Fibroblast of skin of scalp (primary cell): ENCODE measurements at regions not wholly inside any gene's neighbourhood (a gene's known extent, or its start where the extent isn't known, plus 50 kb on each side); places are given as distances from the start of the nearest gene placed in this dataset.
"Not testable (repeated sequence)": the region's sequence is repeated elsewhere in the genome, so short reads cannot be mapped to it uniquely, and the experiment has no call there.

Experiments
- DNase-seq: peaks from one replicate; pipeline ENCODE4 v3.0.0-alpha.2; 2013

DNA sequence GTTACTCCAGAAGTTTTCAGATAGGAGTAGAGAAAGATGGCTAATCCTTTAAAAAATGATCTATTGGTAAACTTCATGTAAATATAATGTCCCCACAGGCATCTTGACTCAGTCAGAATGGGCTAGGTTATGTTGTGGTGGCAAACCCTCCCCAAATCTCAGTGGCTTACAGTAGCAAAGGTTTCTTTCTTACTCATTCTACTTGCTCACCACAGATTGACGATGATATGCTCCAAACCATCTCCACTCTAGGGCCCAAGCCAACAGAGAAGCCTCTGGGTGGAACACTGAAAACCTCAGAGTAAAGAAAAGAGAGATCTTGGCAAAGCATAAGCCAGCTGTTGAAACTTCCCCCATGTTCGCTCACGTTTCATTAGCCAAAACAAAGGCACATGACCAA is 146.4 kb downstream of the EMP1 start:
- DNase-seq, result peak; percentile 41

DNA sequence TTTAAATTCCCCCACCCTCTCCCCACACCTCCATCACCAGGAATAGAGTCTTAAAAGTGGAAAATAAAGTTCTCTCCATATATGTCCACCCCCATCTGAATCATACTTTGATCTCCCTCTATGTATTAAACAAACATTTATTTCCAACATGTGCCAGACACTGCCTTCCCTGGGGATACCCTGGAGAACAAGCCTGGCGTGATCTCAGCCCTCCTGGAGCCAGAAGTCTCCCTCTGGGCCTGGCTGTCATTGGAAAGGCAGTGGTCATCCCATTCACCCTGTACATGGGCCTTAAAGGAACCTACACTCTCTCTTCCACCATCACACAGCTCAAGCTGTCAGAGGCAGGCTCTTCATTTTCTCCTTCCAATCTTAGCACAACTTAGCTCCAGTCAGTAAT is 143.6 kb downstream of the EMP1 start:
- peak; percentile 81 for DNase-seq

DNA sequence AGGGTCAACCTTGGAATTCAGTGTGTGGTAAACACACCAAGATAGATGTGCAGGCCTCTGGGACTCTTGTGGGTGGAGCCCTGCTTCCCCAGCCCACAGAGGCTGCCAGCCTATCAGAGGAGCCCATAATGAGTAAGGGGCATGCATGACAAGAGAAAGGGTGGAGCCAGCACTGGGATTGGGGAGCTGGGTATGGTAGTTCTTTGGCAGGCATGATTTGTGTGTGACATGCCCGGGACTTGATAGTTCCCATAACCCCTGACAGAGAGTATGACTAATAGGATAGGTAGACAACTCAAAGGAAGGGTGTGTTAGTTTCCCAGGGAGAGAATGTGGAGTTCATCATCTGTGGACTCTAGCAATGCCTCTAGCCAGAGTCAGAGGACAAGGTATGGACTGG is 143.0 kb downstream of the EMP1 start:
- peak; percentile 81 for DNase-seq

- DNase-seq, result no peak
Observed at GRCh38 chr12:13339091-13339490, 142.6 kb downstream of the EMP1 start.

DNA sequence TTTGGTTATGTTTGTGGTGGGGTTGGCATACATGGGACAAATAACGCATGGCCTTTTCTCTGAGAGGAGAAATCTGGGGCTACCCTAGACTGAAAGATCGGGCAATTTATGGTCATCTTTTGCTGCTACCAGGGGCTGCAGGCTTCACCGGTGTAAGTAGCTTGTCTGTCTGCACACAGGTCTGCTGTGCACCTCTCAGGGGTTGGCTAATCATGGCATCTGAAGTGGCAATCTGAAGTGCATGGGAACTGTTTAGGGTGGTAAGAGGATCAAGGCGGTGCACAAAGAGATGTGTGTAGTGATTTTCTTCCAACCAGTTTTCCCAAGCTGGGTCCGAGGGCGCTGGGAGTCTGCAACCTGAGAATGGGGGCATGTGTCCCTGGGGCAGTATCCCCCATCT is 141.3 kb downstream of the EMP1 start:
- no peak for DNase-seq

GRCh38 chr12:13336216-13336615 is 139.7 kb downstream of the EMP1 start:
- DNase-seq, result no peak

- no peak for DNase-seq
Observed at GRCh38 chr12:13328535-13328934, 132.0 kb downstream of the EMP1 start.

GRCh38 chr12:13326076-13326475 is 129.6 kb downstream of the EMP1 start:
- DNase-seq, result no peak

DNA sequence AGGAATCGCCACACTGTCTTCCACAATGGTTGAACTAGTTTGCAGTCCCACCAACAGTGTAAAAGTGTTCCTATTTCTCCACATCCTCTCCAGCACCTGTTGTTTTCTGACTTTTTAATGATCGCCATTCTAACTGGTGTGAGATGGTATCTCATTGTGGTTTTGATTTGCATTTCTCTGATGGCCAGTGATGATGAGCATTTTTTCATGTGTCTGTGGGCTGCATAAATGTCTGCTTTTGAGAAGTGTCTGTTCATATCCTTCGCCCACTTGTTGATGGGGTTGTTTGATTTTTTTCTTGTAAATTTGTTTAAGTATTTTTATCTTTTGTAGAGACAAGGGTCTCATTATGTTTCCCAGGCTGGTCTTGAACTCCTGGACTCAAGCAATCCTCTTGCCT is 128.5 kb downstream of the EMP1 start:
- not testable (repeated sequence) for DNase-seq

GRCh38 chr12:13318231-13319015 is 121.9 kb downstream of the EMP1 start:
- DNase-seq, result no peak

- no peak for DNase-seq
Observed at GRCh38 chr12:13316587-13317246, 120.2 kb downstream of the EMP1 start.

DNA sequence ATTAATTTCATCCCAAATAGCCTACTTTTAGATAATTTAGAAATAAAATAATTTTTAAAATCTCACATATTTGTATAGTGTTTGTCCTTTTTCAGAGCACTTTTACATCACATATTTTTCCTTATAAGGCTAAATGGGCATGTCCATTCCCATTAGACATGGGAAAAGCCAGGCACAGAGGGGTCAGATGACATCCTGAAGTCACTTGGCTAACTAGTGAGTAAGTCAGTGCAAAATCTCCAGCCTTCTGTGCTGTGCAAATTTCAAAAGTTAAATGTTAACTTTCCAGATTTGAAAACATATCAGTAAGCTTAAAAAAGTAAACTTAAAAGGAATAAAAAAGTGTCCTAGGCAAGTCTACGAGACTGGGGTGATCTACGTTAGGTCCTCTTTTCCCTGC is 117.4 kb downstream of the EMP1 start:
- no peak for DNase-seq

DNA sequence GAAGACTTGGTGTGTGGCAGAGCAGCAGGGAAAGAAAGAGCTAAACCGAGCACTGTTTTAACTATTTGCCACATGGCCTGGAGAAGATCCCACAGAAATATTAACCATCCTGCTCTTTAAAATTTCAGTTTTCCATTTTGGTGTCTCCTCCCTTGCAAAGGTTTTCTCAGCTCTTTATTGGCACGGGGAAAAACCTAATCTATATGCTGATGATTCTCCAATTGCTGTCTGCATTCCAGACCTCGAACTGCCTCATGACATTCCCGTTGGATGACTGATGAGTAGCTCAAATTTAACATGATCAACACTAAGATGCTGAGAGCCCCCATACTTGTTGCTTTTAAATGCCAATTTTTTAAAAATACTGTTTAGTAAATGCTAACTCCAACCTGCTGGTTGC is 115.0 kb downstream of the EMP1 start:
- peak; percentile 34 for DNase-seq

DNA sequence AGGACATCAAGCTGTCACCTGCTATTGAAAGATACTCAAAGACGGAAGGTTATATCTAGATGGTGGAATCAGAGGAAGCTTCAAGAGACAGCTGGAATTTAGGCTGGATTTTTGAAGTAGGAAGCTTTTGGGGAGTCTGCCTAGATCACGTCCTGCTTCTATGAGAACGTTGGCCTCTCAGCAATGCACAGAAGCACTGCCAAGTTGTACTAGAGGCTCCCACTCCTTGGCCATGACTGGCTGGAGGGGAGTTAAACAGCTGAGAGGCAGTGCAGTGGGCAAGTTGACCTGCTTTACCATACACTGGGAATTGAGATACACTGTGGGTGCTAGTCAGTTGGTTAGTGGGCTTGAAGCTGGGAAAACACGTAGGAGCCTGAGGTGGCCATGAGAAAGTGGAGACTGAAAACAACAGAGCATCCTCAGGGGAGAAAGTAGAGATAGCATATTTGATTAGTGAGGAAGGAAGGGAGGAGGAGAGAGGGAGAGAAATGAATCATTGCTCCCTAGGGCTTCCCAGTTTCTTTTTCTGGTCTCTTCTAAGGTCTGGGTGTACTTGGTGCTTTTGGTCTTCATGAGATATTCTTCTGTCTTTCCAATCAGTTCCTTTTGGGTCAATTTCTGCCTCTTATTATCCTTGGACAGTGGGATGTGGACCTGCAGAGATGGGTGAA is 110.8 kb downstream of the EMP1 start:
- DNase-seq, result peak; percentile 32

GRCh38 chr12:13304924-13305323 is 108.4 kb downstream of the EMP1 start:
- DNase-seq, result peak; percentile 48

GRCh38 chr12:13299457-13299856 is 102.9 kb downstream of the EMP1 start:
- DNase-seq, result no peak

- DNase-seq, result peak; percentile 69
Observed at GRCh38 chr12:13293096-13293495, 96.6 kb downstream of the EMP1 start.

GRCh38 chr12:13289653-13290289 is 93.2 kb downstream of the EMP1 start:
- peak; percentile 62 for DNase-seq

DNA sequence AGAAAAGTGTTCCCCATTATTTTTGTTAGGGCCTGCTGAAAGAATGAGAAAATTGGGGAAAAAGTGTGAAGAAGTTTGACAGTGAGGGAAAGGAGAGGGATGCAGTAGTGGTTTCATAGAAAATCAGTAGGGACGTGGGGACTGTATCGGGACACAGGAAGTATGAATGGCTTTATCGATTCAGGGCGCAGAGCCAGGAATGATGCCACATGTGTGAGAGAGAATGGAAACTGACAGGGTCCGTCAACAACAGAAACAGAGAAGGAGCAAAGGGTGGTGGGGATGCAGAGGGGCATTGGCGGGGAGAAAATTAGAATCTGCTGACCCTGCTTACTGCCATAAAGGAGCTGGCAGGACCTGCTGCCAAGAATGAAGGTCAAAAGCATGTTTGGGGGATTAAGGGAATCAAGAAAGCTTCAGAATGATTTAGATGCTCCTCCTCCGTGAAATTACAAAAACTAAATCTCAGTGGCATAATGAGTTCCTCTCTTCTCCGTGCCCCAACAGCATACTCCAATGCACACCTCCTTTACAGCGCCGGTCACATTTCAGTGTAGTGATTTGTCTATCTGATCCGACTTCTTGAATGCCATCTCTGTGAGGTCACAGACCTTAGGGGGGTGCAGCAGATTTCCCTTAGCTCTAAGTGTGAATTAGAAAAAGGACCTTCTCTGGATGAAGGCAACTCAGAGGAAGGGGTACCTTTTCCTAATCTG is 92.6 kb downstream of the EMP1 start:
- DNase-seq, result peak; percentile 34

DNA sequence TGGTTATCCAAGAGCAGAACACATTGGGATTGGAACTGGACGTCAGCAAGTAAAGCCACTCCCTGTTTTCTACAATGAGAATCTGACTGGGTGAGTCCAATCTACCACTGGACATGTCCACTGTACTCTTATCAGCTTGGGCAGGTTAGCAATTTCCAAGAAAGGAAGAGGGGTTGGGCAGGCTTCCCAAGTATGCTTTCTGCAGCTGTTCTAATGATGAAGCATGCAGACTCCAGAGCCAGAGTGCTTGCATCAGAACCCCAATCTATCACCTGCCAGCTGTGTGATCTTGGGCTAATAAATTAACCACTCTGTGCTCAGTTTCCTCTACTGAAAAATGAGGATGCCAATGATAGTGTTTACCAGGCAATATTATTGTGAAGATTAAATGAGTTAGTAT is 92.0 kb downstream of the EMP1 start:
- no peak for DNase-seq

GRCh38 chr12:13283867-13284266 is 87.3 kb downstream of the EMP1 start:
- no peak for DNase-seq

GRCh38 chr12:13282861-13283260 is 86.3 kb downstream of the EMP1 start:
- DNase-seq, result no peak
